ENCODE measurements at regions not wholly inside any gene's neighbourhood (a gene's known extent, or its start where the extent isn't known, plus 50 kb on each side); places are given as distances from the start of the nearest gene placed in this dataset.

GRCh38 chr2:104501929-104502328, 352.0 kb upstream of the POU3F3 start:
- TF ChIP-seq CTCF (IDR thresholded peaks at IDR 0.05) (no peak), POLR2A (IDR thresholded peaks at IDR 0.05) (no peak)
